Central memory CD4-positive, alpha-beta T cell (primary cell): ENCODE measurements at regions not wholly inside any gene's neighbourhood (a gene's known extent, or its start where the extent isn't known, plus 50 kb on each side); places are given as distances from the start of the nearest gene placed in this dataset.
"Not testable (repeated sequence)": the region's sequence is repeated elsewhere in the genome, so short reads cannot be mapped to it uniquely, and the experiment has no call there.

Source experiments
- DNase-seq: peaks from one replicate; pipeline ENCODE4 v3.0.0; 2022

DNA sequence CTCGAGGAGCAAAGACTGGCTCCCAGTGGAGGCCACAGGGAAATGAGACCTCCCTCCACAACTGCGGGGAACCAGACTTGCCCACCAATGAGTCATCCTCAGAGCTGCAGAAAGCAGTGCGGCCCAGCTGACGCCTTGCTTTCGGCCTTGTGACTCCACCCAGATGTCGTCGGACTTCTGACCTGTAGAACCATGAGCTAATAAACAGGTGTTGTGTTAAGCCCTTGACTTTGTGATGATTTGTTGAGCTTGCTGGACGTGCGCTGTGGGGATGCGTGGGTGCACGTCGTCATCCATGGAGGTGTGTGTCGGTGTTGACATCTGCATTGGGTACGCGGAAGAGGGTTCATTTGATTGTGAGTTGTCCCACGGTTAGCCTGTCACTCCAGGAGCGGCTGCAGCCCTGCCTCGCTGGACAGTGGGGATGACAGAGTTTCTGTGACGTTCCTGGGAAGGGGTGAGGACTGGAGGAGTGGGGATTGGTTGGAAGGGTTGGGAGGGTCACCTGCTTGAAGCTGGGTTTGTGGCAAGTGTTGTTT lies 154.1 kb downstream of the SH3BP4 start:
- DNase-seq: no peak

DNA sequence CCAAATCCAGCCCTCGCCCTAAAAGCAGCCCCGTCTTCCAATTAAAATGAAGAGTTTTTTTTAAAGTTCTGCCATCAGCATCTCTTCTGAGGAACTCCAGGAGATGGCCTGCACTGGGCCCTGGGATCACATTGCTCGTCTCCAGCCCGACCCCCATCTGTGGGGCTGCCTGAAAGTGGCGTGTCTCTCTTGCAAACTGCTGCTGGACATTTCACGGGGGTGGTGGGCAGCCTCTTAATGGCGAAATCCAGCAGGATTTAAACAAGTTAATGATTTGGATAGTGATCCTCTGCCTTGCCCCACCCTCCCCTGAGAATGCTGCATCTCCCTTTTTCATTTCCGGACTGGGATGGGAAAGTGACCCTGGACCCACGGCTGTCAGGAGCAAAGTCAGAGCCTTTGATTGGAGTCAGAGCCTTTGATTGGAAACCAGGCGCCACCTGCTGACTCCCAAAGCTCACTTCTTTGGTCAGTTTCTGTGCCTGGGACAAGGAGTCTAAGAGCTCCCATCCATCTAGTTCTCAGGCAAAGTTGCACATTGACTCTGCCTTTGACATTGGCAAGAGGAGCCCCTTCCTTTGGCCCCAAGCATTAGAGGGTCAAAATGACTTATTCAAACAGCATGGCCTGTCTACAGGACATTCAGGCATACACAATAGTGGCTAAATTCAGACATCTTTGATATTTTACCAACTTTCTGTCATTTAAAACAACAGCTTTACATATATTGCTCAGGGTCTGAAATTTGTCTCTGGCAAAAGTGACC lies 155.2 kb downstream of the SH3BP4 start:
- DNase-seq: no peak

DNA sequence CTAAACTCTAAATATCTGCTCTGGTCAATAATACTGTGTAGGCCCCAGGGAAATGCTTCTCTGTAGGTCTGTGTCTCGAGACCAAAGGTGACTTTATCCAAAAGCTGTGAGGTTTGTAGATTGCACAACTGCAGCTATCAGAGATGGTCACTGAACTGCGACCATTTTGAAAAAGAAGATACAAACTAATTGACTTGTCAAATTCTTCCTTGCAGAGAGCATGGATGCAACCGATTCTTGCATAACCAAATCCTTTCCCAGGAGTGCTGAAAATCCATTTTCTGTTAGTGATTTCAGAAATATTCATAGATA lies 155.8 kb downstream of the SH3BP4 start:
- no peak for DNase-seq

DNA sequence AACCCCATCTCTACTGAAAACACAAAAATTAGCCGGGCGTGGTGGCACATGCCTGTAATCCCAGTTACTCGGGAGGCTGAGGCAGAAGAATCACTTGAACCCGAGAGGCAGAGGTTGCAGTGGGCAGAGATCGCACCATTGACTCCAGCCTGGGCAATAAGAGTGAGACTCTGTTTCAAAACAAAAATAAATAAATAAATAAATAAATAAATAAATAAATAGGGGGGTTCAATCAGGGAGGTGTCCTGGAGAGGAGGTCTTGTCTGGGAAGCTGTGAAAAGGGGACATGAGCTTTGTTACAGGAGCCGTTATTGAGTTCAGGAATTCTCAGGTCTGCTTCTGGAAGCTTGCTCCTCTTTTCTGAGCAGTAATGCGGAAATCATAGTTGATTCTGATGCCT lies 157.7 kb downstream of the SH3BP4 start:
- DNase-seq: not testable (repeated sequence)

DNA sequence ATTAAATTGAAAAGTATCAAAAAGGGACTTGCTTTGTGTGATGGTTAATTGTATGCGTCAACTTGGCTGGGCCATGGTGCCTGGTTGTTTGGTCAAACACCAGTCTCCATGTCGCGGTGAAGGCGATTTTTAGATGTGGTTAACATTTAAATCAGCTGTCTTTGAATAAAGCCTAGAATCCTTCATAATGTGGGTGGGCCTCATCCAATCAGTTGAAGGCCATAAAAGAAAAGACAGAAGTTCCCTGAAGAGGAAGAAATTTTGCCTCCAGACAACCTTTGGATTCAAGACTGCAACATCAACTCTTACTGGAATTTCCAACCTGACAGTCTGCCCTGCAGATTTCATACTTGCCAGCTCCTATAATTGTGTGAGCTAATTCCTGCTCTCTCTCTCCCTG lies 160.5 kb downstream of the SH3BP4 start:
- no peak for DNase-seq

DNA sequence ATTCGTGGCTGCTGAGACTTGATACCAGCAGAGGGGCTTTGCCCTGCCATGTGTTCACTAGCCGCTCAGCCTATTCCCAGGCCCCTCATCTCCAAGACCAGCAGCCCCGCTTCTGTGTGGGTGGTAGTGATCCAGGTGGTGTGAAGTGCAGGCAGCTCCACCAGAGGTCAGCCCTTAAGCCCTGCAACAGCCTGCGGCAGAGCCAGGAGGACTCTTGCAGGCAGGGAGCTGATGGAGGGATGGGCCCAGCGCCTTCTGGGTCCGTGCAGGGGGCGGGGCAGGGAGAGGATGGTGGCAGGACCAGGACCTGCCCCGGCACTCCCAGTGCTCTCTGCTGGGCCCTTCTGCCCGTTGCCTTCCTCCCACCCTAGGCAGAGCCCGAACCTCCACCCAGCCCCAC lies 162.0 kb downstream of the SH3BP4 start:
- no peak for DNase-seq

DNA sequence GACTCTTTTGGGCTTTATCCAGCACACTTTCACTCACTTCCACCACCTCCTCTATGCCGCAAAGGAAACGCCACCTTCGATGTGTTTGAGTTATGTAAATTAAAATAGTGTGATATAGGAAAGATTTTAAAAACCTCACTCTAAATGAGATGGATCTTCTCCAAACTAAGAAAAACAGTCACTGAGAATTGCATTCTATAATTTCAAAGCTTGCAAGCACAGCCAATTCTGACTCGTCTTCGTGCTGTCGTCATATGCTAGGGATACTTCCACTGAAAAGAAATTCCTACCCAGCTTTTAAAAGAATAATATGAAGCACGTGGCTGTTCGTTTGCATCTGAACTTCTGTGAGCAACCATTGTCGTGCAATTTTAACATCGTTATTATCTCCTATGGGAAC lies 162.5 kb downstream of the SH3BP4 start:
- DNase-seq: no peak

DNA sequence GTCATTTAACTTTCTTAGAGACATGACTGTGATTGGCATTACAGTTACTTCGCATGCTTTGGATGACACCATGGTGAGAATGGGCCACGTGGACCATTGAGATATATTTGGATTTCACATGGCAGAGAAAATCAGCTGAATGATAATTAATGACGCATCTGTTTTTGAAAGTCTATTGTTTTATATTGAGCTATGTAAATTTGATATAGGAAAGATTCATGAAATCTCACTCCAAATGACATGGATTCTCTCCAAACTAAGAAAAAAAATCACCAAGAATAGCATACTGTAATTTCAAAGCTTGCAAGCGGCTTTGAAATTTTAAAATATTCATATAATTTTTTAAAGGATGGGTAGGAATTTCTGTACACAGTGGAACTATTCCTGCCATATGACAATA lies 163.7 kb downstream of the SH3BP4 start:
- no peak for DNase-seq

DNA sequence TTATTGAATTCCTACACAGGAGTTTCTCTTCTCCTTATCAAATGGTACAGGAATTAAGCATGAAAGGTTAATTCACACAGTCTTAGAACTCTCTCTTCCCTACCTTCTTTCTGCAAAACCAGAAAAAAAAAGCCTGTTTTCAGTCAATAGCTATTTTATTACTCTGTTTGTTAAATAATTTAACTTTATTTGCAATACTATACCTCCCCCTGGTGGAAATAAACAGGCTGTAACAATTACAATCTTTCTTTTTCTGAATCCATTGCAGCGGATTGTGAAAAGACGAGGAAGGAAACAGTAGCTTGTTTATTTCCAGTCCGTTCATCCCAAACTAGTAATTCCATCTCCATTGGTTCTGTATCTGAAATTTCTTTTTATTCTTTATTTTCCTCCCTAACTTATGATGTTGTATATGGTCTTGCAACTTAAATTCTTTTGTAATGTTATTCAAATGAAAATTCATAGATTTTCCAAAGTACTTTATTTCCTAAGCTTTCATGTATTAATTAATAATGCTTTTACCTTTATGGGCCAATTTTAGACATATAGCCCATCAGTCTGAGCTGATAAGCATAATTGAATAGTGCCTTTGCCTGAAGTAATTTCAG lies 165.2 kb downstream of the SH3BP4 start:
- no peak for DNase-seq

DNA sequence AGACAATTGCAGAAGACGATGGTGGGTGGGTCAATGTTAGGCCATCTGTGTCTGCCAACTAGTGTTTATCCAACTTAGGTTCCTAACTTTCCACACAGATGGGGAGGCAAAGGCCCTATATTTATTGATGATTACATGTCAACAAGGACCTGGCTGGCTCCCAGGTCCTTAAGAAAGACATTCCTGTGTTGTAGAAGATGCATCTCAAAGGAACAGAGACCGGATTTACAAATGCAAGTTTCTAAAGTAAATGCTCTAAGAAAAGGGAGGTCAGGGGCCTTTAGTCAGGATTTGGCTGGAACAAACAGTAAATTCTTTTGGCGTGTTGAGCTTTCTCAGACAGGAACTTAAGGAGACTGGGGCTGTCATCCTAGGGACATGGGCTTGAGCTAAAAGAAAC lies 175.0 kb downstream of the SH3BP4 start:
- DNase-seq: no peak

DNA sequence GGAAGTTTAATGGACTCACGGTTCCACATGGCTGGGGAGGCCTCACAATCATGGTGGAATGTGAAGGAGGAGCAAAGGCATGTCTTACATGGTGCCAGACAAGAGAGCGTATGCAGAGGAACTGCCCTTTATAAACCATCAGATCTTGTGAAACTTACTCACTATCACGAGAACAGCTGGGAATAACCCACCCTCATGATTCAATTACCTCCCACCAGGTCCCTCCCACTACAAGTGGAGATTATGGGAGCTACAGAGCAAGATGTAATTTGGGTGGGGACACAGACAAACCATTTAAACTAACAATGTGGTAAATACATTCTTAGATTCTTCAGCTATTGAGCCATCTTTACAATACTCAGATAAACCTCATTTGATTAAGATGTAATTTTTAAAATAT lies 176.1 kb downstream of the SH3BP4 start:
- no peak for DNase-seq

DNA sequence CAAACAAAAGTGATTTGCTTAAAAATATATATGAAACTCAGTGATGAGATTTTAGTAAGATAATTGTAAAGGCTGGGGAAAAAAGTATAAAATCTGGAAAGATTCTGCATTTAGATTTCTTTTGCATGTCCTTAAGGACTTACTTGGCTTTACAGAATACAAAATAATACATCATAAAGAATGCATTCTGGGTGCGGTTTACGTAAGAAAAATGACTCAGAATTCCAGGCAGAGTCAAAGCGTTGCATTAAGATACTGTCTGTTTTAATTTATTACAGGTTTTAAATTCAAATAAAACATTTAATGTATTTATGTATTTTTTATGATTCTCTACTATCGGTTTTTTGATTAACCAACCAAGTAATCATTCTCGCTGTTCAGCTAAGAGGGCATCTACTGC lies 178.0 kb downstream of the SH3BP4 start:
- DNase-seq: no peak

DNA sequence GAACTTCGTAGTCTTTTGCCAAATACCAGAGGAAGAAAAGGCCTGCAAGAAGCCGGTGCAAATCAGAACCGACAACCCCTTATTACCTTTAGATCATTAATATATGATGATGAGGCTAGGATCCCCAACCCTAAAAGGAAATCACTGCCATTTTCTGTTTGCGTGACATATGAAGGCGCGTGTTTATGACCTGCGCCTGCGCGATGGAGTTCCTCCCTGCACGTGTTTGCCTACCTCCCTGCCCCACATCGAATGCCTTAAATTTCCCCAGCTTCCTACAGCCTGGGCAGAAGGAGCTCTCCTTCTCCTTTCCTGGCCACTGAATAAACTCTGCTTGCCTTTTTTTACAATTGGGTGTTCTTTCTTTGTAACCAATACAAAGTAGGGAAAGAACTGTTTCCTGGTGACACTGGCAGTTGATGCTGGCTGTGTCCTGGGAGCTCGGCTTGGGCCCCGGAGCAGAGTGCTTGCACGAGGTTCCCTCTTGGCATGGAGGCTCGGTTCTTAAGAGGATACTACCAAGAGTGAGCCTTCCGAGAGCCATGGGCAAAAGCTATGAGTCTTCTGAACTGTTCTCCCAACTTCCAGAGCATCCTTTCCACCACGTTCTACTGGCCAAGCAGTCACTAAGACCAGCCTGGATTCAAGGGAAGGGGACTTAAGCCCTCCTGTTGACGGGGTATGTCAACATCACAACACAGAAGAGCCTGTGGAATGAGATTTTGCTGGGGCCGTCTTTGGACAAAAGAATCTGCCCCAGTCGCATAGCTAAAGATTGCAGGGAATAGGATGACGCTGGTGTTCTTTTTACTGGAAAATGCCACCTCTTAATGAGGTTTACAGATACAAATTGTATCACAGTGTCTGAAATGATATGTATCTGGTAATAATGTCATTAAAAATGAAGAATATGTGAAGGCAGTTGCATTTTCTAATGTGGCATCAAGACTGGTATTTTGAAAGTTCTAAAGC lies 179.8 kb downstream of the SH3BP4 start:
- no peak for DNase-seq

DNA sequence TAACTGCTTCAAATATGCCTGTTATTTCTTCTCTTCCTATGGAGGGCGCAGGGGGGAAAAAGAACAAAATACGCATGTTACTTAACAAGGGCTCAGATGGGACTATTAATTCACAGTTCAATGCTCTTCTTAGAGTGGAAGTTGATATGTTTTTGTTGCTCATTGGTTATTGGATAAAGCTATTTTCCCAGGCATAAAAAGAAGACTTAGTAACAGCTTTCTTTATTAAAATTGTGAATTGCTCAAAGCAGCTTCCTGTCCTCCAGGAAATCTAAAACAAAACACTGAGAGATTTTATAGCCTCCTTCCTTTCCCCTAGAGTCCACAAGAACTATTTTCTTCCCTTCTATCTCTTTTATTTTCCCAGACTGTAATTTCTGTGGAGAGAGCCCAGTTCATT lies 180.8 kb downstream of the SH3BP4 start:
- DNase-seq: no peak

DNA sequence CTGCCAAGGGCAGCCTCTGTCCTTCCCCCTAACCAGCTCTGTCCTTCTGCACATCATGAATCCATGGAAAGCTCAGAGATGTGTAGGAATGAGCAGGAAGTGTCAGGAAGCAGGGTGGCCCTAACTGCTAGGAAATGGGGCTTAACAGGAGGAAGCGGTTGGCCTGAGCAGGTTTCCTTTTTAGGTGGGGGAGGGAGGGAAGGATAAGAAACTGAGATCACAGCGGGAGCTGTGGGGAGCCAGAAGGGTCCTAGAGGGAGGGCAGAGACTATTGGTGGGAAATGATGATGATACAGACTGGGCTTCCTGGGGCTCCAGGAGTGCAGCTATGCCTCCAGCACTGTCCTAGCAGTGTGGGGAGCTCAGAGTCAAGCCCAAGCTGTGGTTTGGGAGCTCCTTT lies 182.0 kb downstream of the SH3BP4 start:
- DNase-seq: no peak

DNA sequence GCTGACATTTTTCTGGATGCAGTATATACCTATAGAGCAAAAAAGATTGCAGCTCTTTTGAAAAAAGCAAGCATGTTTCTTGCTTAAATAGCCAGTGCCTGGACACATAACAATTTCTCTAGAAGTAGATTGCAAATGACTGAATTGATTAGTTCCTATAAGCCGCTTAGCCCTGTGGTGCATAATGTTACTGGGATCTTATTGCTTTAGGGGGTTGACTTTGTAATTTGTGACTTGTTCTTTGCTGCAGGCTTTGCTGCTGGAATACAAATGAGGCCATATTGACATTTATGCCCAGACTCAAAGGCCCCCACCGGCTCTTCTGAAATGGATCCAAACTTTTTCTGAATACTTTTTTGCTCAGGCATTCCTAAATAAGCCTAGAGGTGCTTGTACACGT lies 182.6 kb downstream of the SH3BP4 start:
- no peak for DNase-seq

DNA sequence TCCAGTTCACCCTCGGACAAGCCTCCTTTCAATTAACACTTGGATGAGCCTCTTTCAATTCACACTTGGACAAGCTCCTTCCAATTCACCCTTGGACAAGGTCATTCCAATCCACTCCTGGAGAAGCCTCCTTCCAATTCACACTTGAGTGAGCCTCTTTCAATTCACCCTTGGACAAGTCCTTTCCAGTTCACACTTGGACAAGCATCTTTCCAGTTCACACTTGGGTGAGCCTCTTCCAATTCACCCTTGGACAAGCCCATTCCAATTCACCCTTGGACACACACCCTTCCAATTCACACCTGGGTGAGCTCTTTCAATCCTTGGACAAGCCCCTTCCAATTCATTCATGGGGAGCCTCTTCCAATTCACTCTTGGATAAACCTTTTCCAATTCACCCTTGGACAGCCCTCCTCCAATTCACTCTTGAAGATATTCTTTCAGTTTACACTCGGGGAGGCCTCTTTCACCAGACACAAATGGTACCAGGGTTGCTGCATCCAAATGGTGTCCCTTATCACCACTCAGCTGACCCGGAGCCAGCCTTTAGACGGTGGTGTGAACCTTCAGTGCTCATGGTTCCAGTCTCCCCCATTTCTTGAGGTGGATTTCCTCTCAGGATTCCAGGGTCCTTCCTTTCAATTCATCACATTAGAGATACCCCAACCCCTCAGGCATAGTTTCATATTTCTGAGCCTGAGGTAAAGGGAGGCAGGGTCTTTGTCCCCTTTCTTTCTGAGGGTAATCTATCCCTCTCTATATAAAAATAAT lies 183.6 kb downstream of the SH3BP4 start:
- no peak for DNase-seq

DNA sequence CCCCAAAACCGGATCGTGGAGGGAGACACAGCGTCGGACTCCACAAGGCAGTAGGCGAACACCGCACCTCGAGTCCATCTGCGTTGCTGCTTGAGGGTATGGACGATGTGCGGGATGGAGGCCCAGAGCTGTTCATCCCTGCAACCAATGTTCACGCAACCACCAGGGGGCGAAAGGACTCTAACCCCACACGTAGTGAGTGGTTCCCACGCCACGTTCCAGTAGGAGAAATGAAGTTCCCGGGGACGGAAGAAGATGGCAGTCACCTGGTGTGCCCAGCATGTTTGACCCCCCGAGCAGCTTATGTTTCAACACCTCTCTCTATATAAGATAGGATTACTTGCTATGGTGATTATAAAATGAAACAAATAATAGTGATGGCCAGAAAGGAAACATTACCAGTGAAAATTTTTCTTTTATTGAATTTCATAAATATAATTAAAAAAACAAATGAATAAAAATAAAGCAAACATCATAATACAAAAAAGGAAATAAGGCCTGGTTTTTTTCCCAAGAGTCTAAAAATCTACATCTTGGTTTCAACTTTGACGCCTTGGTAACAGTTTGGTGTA lies 184.3 kb downstream of the SH3BP4 start:
- peak; percentile 24 for DNase-seq

DNA sequence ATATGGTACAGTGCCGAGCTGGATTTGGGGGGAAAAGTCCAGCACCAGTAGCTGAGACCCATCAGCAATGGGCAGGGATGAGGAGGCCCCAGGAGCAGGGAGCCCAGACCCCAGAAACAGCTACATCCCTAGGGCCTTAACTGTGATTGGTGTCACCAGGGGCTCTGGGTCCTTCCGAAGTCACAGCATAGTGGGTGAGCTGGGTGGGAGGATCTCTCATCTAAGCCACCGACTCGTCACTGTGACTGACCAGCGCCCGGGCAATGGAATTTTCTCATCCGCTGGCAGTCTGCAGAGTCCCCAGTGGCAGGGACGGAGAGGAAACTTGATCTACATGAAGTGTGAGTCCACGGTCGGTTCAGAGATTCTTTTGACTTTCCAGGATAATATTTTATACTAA lies 186.5 kb downstream of the SH3BP4 start:
- DNase-seq: no peak

DNA sequence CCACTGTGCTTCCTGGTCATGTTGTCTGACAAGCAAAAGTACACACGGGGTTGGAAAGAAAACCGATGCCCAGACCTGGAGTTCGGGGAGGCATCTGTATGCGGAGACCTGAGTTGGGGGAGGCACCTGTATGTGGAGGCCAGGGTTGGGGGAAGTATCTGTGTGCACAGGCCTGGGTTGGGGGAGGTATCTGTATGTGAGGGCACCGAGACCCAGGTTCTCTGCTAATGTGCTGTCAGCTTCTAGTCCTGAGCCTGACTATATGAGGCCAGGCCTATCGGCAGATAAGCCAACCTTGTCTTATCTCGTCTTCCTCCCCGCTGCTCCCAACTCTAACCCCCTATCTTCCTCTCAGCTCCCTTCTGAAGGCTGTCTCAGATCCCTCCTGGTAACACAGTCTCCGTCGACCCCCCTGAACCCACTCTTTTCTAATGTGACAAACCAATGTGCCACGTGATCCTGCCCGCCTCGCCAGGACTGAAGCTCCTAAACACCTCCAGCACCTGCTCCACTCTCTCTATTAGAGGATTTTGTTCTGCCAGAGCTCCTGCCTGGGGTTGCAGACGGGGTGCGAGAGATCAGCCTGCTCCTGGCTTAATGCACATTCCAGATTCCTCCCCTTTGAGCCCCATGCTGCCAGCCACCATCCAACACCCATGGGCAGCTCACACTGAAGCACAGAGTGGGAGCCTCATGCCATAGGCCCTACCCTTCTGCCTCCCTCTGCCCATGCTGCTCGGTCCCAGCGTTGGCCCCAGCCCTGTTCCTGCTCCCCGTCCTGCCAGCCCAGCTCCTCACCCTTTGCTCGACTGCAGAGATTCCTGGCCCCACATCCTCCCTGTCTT lies 188.4 kb downstream of the SH3BP4 start:
- DNase-seq: no peak

DNA sequence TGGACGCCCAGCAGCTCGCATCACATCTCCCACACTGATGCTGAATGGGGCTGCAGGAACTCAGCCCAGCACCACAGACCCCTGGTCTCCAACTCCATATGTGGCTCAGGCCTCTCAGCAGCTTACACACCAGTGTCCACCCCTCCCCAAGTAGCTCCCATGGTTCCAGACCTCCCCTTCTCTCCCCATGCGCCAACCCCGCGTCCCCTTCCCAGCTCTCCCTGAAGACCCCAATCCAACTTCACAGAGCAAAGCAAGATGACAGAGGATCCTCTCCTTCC lies 188.9 kb downstream of the SH3BP4 start:
- no peak for DNase-seq
